Ovary (tissue), 3 donors: ENCODE measurements at regions not wholly inside any gene's neighbourhood (a gene's known extent, or its start where the extent isn't known, plus 50 kb on each side); places are given as distances from the start of the nearest gene placed in this dataset.

Source experiments
- CTCF ChIP-seq, 3 donors: fragments of 450-650 bp in 2 of 3; fragments of 200-600 bp in 1 of 3; IDR thresholded peaks; one replicate each; pipeline versions ENCODE4 v1.5.1 to v1.8.0; 2016 to 2022; ENCODE audit warnings: antibody characterized with exemption in 3 of 3, mild to moderate bottlenecking in 1 of 3
- POLR2A ChIP-seq: fragments of 450-650 bp; IDR thresholded peaks from one replicate; pipeline ENCODE4 v1.6.1; 2017; ENCODE audit warnings: antibody characterized with exemption, mild to moderate bottlenecking, moderate library complexity
- donor health status: DM: no; HTN: no; CAD: no.

- no peak for TF ChIP-seq CTCF (IDR thresholded peaks at IDR 0.05)
- no peak for TF ChIP-seq POLR2A
Observed at GRCh38 chr19:29448046-29448445, 77.7 kb upstream of the VSTM2B start.
